ENCODE measurements at regions not wholly inside any gene's neighbourhood (a gene's known extent, or its start where the extent isn't known, plus 50 kb on each side); places are given as distances from the start of the nearest gene placed in this dataset.

DNA sequence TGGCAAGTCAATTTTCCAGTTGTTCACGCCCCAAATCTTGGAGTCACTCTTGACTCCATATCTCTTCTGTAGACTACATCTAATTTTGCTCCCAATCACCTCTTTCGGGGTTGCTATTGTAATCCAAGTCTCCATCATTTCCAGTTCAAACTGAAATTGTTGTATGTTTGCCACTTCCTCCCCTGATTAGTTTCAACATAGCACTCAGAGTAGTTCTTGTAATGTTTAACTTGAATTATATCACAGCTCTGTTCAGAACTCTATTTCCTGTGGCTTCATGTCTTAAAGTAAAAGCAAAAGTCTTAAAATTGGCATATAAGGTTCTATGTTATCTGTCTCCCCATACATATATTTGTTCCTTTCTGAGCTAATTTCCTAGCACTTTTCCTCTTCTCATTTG is 348.5 kb upstream of the RIOK2 start:
- no peak overlapping the region for H3K4me3 ChIP-seq (ENCODE audit: low read length)
- TF ChIP-seq, protein P1, sequence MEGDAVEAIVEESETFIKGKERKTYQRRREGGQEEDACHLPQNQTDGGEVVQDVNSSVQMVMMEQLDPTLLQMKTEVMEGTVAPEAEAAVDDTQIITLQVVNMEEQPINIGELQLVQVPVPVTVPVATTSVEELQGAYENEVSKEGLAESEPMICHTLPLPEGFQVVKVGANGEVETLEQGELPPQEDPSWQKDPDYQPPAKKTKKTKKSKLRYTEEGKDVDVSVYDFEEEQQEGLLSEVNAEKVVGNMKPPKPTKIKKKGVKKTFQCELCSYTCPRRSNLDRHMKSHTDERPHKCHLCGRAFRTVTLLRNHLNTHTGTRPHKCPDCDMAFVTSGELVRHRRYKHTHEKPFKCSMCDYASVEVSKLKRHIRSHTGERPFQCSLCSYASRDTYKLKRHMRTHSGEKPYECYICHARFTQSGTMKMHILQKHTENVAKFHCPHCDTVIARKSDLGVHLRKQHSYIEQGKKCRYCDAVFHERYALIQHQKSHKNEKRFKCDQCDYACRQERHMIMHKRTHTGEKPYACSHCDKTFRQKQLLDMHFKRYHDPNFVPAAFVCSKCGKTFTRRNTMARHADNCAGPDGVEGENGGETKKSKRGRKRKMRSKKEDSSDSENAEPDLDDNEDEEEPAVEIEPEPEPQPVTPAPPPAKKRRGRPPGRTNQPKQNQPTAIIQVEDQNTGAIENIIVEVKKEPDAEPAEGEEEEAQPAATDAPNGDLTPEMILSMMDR (conservative IDR thresholded peaks at IDR 0.05; ENCODE audit: low read depth, low read length): no peak
- no peak for DNase-seq (ENCODE audit: low read depth)

DNA sequence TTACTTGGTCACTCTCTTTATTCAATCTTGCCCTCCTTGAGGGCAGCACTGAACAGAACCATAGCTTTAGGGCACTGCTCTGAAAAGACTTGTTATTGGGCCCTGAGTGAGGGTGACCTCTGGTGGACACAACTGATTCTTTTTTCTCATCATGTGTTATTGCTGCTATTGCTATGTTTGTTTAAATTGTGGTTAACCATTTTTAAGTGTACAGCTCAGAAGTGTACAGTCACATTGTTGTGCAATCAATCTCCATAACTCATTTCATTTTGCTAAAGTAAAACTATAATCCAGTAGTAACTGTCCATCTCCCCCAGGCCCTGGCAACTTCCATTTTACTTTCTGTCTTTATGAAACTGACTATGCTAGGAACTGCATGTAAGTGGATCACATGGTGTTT is 351.1 kb upstream of the RIOK2 start:
- TF ChIP-seq, protein P1 (conservative IDR thresholded peaks at IDR 0.05; ENCODE audit: low read depth, low read length): peak; percentile 68
- no peak overlapping the region for H3K4me3 ChIP-seq (ENCODE audit: low read length)
- peak; percentile 55 for DNase-seq (ENCODE audit: low read depth)

DNA sequence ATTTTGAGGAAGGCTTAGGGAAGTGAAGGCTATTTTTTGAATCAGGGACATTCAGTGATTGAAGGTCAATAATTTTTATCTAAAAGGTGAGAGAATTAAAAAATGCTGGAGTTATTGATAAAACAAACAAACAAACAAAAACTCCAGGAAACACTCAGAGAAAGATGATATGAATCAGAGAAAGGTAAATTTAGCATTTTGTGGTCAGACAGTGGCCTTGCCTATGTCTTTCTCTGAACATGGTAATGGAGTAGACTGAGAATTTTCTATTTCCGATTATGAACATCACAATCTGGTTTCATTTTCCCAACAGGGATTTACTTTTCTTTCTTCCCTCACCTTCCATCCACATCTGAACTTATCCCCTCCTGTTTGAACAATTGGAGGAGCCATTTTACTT is 353.6 kb upstream of the RIOK2 start:
- TF ChIP-seq, protein P1 (conservative IDR thresholded peaks at IDR 0.05; ENCODE audit: low read depth, low read length): no peak
- no peak overlapping the region for H3K4me3 ChIP-seq (ENCODE audit: low read length)
- no peak for DNase-seq (ENCODE audit: low read depth)

DNA sequence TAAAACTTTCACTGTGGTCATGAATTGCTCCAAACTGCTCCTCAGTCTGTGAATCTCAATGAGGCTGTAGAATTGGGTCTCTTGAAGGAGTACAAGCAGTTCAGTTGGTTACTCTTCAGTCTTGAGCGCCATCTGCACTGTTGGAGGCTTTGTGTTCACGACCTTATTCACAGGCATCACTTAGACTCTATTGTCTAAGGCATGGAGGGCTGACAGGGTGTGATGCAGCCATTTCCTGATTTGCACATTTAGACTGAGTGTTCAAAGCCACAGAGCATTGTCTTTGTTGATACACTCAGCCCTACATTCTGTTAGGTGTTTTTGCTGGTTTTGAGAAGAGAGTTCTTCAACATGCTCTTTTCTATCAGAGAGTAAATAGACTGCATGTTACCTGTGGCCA is 355.9 kb upstream of the RIOK2 start:
- no peak for DNase-seq (ENCODE audit: low read depth)
- TF ChIP-seq, protein P1 (conservative IDR thresholded peaks at IDR 0.05; ENCODE audit: low read depth, low read length): no peak
- H3K4me3 ChIP-seq (ENCODE audit: low read length): no peak overlapping the region

DNA sequence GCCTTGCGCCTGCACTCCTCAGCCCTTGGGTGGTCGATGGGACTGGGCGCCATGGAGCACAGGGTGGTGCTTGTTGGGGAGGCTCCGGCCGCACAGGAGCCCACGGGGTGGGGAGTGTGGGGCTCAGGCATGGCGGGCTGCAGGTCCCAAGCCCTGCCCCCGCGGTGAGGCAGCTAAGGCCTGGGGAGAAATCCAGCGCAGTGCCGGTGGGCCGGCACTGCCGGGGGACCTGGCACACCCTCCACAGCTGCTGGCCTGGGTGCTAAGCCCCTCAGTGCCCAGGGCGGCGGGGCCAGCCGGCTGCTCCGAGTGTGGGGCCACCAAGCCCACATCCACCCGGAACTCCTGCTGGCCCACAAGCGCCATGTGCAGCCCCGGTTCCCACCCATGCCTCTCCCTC is 358.8 kb upstream of the RIOK2 start:
- H3K4me3 ChIP-seq (ENCODE audit: low read length): no peak overlapping the region
- no peak for DNase-seq (ENCODE audit: low read depth)
- TF ChIP-seq, protein P1 (conservative IDR thresholded peaks at IDR 0.05; ENCODE audit: low read depth, low read length): no peak

DNA sequence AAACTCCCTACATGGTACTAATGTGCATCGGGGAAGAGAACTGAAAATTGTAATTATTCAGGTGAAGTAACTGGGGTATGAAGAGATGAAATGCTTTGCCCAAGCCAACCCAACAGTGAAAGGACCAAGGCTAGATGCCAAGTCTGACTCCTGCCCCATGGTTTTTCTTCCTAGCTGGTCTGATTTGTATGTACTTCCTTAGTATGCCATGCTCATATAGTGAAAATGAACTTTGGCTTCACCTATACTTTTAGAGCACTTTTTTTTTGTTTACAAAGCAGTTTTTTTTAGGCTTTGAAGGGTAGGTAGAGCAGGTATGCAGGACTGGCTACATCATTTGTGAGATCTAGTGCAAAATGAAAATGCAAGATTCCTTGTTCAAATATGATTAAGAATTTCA is 359.4 kb upstream of the RIOK2 start:
- DNase-seq (ENCODE audit: low read depth): no peak
- TF ChIP-seq, protein P1 (conservative IDR thresholded peaks at IDR 0.05; ENCODE audit: low read depth, low read length): no peak
- H3K4me3 ChIP-seq (ENCODE audit: low read length): no peak overlapping the region

DNA sequence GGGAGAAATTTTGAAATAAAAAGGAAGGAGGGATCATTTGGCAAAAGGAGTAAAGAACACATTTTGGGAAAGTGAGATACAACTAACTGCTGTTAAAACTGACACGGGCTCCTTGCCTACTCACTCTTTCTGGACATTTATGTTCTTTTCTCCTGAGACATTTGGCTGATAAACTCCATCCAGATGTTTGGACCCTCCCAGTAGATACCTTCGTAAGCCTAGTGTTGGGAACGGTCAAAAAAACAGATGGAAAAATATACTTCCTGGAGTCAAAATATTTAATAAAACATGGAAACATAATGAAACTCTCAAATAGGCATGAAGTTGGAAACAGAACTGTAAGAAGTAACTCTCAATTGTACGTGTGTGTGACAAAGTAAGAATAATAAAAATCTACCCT is 360.1 kb upstream of the RIOK2 start:
- no peak overlapping the region for H3K4me3 ChIP-seq (ENCODE audit: low read length)
- no peak for DNase-seq (ENCODE audit: low read depth)
- TF ChIP-seq, protein P1 (conservative IDR thresholded peaks at IDR 0.05; ENCODE audit: low read depth, low read length): no peak

Measured in retinal pigment epithelial cell (primary cell).